ENCODE measurements at regions not wholly inside any gene's neighbourhood (a gene's known extent, or its start where the extent isn't known, plus 50 kb on each side); places are given as distances from the start of the nearest gene placed in this dataset.

DNA sequence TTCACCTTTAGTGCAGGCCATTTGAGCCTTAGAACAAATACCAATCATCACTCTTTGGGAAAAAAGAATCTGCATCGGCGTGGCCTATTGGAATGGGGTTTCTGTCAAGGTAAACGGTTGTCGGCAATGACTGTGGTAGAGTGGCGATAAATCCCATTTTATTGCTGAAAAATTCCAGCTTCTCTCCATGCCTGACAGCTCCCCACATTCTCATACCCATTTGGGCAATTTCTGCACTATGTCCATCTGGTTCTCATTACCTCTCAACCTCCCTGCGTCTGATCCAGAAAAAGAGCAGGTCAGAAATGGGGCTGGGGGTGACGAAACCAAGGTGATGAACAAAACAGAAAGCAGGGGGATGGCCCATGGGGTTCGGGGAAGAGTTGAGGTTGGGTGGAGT is 254.0 kb downstream of the MEIS1 start:
- no peak overlapping the region for H2BK20ac ChIP-seq (ENCODE audit: low read depth, low read length, poor library complexity, severe bottlenecking)
- no peak overlapping the region for H3K56ac ChIP-seq (ENCODE audit: insufficient read length, low read depth, low read length)
- H3T11ph ChIP-seq (ENCODE audit: low read length) = no peak overlapping the region
- no peak overlapping the region for H4K91ac ChIP-seq (ENCODE audit: insufficient read length, low read depth, low read length)
- no peak overlapping the region for H4K8ac ChIP-seq (replicated peaks; ENCODE audit: insufficient read length, low read depth, low read length)
- H3K18ac ChIP-seq (ENCODE audit: insufficient read length, low read depth, low read length) = no peak overlapping the region
- no peak overlapping the region for H3K27ac Mint-ChIP-seq
- no peak overlapping the region for H3K4me2 ChIP-seq (ENCODE audit: insufficient read depth, insufficient read length, low read length)
- H2BK5ac ChIP-seq (ENCODE audit: insufficient read length, low read length) = no peak overlapping the region
- H3K79me1 ChIP-seq (ENCODE audit: insufficient read depth, low read depth, low read length, poor library complexity, severe bottlenecking) = no peaks in the 10 kb centered on the region
- H3K23ac ChIP-seq (ENCODE audit: insufficient read length, low read depth, low read length) = no peak overlapping the region
- no peaks in the 10 kb centered on the region for H3K27me3 Mint-ChIP-seq (ENCODE audit: low read depth)
- no CpG with 5 or more reads among the region's 8 CpGs for WGBS (ENCODE audit: extremely low coverage, insufficient read length, low lambda C conversion rate)
- H2BK12ac ChIP-seq (ENCODE audit: insufficient read length, low read depth, low read length) = no peak overlapping the region
- no peak overlapping the region for H2AK5ac ChIP-seq (ENCODE audit: insufficient read length, low read length)
- H3K9ac ChIP-seq (ENCODE audit: extremely low read depth, insufficient read length, low read length) = no peak overlapping the region
- peaks cover 6% of the 10 kb centered on the region; the same call in 1 of the 2 replicates for H3K4me1 ChIP-seq (ENCODE audit: insufficient read depth, low read length)
- no peaks in the 10 kb centered on the region for H4K20me1 ChIP-seq (ENCODE audit: control insufficient read depth, insufficient read depth, insufficient read length)
- TF ChIP-seq, protein P1, sequence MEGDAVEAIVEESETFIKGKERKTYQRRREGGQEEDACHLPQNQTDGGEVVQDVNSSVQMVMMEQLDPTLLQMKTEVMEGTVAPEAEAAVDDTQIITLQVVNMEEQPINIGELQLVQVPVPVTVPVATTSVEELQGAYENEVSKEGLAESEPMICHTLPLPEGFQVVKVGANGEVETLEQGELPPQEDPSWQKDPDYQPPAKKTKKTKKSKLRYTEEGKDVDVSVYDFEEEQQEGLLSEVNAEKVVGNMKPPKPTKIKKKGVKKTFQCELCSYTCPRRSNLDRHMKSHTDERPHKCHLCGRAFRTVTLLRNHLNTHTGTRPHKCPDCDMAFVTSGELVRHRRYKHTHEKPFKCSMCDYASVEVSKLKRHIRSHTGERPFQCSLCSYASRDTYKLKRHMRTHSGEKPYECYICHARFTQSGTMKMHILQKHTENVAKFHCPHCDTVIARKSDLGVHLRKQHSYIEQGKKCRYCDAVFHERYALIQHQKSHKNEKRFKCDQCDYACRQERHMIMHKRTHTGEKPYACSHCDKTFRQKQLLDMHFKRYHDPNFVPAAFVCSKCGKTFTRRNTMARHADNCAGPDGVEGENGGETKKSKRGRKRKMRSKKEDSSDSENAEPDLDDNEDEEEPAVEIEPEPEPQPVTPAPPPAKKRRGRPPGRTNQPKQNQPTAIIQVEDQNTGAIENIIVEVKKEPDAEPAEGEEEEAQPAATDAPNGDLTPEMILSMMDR (conservative IDR thresholded peaks at IDR 0.05) = no peak
- no peak overlapping the region for H2BK15ac ChIP-seq (ENCODE audit: low read depth, low read length)
- H4K5ac ChIP-seq (ENCODE audit: insufficient read length, low read depth, low read length) = no peak overlapping the region
- H3K4ac ChIP-seq (ENCODE audit: low read depth, low read length) = no peak overlapping the region
- peaks cover 77 to 79% of the 10 kb centered on the region in 2 experiments for H3K4me1 Mint-ChIP-seq
- no peak overlapping the region for H2AFZ ChIP-seq (ENCODE audit: low read length)
- no peak overlapping the region for H3K27ac ChIP-seq (ENCODE audit: insufficient read length, low read depth, low read length)
- H3K9me3 Mint-ChIP-seq = no peaks in the 10 kb centered on the region
- H3K79me2 ChIP-seq (ENCODE audit: insufficient read depth, low read length) = no peaks in the 10 kb centered on the region
- H3K9me3 ChIP-seq (ENCODE audit: control insufficient read depth, low read depth, low read length) = no peaks in the 10 kb centered on the region
- DNase-seq = no peak
- H2BK120ac ChIP-seq (ENCODE audit: low read depth, low read length, poor library complexity, severe bottlenecking) = no peak overlapping the region
- no peak overlapping the region for H3K14ac ChIP-seq (ENCODE audit: insufficient read depth, low read length)
- no peak overlapping the region for H3K4me3 Mint-ChIP-seq
- H3K27me3 ChIP-seq (ENCODE audit: insufficient read depth, low read length) = no peaks in the 10 kb centered on the region
- H3K36me3 Mint-ChIP-seq (ENCODE audit: insufficient read depth in 1 of 3, low read depth in 3 of 3) = no peaks in the 10 kb centered on the region
- H3K23me2 ChIP-seq (ENCODE audit: insufficient read length, low read depth, low read length, poor library complexity, severe bottlenecking) = no peaks in the 10 kb centered on the region

Measured in H9 (cell line).